GM21619 (cell line): ENCODE measurements at regions not wholly inside any gene's neighbourhood (a gene's known extent, or its start where the extent isn't known, plus 50 kb on each side); places are given as distances from the start of the nearest gene placed in this dataset.

Experiments
- ATAC-seq: cut with Tn5 transposase; IDR thresholded peaks from one replicate; pipeline ENCODE4 v1.9.1; 2021; ENCODE audit not compliant: unreplicated experiment

DNA sequence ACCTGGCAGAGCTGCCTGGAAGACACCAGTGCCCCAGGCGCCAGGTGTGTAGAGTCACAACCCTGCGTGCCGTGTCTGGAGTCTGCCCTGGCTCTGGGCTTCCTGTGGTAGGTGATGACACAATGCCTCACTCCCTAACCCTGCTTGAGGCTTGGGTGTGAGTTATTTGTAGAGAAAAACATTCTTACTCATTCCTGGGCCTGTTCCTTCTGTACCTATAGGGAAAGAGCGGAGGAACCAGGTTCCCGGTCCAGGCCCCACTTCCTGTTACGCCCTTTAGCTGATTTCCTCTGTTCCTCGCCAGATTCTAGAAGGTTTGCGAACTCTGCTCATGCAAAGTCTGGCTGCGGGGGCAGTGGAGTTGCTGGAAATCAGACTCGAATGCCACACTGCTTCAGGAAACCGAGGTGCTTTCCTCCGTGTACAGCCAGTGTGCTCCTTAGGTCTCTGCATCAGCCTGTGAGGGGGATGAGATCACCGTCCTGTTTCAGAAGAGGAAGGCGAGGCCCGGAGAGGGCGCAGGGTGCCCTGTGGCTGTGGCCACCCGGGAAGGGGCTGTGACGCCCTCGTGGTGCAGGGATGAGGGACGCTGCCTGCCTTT lies 67.1 kb upstream of the DUSP22 start:
- ATAC-seq: peak; percentile 22

DNA sequence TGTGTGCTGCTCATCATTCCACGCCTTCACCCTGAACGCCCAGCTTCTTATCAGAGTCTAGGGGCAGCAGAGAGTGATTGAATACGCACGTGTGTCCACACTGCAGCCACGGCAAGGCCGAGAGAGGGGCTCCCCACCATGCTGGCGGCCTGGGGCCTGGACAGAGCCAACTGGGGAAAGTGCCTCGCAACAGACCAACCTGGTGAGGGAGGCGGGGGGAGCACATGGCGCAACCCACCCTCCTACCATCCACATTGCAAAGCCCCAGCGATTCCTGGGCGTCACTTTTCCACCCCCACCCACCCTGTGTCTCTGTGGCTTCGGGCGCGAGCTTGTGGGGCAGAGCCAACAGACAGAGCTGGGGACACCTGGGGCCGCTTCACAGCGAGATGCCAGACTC lies 66.4 kb upstream of the DUSP22 start:
- ATAC-seq: no peak

DNA sequence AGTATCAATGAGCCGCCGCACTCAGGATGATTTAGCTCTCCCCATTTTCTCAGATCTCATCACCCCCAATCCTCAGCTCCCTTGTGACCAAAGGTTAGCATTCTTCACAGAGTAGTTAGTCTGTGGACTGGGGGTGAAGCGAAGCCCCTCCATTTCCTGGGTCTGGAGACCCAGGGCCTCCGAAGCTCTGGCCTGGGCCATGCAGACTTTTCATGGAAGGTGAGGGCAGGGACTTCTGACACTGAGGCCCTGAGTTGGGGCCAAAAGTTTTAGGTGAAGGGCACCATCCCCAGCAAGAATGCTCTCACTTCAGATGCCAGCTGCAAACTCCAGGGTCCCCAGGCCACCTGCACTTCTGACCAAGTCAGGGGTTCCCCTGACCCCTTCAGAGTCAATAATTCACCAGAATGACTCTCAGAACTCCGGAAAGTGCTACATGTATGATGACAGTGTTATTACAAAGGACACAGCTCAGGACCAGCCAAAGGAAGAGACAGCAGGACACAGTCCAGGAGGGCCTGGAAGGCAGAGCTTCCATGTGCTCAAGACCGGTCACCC lies 65.7 kb upstream of the DUSP22 start:
- ATAC-seq: peak; percentile 21

DNA sequence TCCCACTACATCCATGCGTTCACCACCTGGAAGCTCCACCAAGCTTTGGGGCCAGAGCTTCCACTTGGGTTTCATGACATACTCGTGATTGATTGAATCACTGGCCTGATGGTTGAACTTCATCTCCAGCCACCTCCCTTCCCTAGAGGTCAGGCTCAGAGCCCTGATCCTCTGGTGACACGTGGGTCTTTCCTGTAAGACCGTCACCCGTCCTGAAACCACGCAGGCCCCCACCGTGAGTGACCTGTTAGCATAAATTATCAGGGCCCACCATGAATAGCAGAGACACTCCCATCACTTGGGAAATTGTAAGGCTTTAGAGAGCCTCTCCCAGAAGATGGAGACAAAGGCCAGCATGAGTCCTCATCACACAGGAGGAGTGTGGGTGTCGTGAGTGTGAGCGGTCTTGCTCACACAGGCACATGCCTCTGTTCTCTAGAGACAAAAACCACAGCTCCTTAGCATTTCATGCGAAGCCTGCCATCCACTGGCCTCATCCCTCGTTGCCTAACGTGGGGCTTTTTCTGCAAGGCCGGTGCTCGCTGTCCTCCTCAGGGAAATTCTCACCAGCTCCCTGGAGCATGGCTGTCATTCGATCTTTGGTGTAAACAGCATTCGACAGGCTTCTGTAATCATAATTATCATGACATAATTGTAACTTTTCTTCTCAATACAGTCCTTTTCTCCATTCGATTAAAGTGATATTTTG lies 65.1 kb upstream of the DUSP22 start:
- peak; percentile 27 for ATAC-seq

DNA sequence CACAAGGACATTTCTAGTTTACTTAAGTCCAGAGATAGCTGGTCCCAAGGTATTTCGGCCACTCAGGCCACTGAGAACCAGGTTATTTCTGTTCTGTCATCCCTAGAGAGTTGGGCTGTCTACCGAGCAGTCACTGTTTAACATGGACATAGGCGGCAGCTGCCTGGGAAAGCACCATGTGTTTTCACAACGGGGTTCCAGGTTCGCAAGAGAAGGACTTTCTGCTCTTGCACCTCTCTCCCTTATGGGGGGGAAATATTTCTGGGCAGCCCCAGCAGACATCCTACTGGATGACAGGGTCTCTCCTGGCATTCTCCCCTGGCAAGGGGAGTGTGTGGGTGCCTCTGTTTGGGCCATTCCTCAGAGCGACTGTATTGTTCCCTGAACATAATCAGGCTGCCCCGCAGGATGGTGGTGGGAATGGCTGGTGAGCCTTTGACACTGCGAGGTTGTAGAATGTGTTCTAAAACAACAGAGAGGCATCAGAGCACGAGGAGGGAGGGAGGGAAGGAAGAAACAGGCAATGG lies 64.4 kb upstream of the DUSP22 start:
- ATAC-seq: no peak

DNA sequence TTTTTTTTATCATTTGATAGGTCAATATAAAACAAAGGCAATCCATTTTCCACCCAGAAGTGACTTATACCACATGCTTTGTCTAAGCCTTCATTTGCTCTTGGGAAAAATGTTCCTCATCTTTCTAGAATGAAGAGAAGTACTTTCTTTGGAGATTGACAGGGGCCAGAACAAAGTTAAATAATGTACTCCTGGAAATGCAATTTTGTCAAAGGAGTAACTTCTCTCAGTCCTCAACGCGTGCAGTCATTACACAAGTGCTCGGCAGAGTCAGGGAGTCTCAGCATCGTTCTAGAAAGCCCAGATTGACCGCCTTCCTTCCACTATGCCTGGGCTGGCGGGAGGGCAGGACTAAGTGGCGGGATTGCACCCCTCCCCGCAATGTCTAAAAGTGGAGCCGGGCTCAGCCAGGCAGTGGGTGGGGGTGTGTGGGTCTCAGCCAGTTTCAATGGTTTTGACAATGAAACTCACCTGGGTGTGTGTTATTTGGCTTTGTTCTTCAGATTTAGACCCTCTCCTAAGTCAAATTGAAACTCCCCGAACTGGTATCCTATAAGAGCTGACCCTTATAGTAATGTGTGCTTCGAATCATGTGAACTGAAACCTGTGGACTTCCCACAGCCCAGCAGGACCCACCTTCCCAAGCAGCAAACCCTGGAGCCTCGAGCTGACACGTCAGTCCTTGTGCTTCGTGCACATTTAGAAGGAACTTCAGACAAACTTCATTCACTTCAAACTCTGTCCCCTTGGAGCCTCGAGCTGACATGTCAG lies 63.2 kb upstream of the DUSP22 start:
- ATAC-seq: no peak

DNA sequence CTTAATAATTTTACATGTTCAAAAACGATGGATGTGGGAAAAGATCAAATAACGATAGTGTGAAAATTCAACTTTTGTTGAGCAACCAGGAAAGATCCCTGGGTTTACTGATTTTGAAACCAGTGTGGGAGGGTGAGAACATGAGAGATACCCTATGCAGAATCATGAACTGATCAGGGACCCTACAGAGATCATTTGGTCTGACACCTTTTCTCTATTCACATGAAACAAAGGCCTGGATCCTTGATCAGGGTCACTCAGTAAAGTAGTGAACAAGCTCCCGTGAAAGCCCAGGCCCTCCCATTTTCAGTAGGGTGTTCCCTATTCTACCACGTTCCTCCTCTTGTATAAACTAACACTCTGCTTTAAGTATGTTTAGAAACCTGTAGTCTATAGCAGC lies 60.5 kb upstream of the DUSP22 start:
- ATAC-seq: no peak

DNA sequence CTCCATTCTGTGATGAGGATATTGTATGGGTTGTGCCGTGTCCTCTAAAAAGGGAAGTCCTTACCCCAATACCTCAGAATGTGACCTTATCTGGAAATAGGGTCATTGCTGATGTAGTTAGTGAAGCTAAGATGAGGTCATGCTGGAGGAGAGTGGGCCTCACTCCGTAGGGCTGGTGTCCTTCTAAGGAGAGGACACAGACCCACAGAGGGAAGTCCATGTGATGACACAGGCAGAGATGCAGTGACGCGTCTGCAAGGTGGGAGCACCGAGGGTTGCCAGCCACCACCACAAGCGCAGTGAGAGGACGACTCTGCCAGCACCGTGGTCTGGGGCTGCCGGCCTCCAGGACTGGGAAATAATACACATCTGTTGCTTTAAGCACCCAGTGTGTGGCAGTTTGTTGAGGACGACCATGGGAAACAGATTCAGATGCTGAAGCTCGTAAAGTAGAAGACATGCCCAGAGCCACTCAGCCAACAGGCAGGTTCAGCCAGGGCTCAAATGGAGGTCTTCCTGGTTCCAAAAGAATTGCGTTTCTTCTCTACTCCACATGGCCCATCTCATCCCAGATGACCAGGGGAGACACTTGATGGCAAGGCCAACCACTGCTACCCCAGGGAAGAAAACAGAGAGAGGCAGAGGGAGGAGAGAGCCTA lies 59.2 kb upstream of the DUSP22 start:
- no peak for ATAC-seq

DNA sequence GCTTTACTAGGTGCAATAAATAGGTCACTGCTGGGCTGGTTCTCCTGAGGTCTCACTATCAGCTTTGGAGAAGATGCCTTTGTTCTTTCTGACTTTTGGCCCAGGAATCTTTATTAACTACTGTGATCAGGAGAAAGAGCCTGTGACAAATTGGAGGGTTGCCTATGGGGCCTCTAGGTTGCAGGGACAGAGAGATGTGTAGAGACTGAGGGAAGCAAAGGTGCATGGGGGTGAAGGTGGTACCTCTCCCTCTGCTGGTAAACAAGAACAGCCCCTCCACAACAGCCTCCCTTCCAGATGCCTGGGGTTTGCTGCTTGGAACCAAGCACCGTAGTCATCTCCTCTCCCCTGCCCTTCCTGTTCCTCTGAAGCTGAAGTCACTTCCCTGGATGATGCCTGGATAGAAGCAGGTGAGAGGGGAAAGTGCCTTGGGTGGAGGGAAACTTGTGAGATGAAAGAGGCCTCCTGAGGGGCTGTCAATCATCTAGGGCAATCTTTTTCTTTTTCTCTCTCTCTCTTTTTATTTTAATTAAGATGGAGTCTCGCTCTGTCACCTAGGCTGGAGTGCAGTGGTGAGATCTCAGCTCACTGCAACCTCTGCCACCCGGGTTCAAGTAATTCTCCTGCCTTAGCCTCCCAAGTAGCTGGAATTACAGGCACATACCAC lies 57.4 kb upstream of the DUSP22 start:
- no peak for ATAC-seq

DNA sequence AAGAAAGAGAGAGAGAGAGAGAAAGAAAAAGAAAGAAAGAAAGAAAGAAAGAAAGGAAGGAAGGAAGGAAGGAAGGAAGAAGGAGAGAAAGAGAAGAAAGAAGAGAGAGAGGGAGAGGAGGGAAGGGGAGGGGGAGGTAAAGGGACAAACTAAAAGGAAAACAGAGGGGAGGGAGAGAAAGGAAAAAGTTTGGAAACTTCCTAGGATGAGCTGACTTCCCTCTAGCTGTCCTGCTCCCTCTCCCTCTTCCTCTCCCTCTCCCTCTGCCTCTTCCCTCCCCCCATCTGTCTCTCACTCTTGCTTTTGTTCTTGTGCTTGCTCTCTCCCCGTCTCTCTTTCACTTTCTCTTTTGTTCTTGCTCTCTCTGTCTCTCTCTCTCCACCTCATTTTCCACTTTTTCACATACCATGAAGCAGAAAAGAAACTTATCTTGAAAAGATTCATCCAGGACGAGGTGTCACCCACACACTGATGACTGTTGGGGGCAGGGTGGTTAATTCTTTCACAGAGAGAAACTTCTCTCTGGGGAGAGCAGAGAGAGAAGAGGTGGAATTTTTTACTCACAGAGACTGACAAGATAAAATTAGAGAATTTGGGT lies 56.4 kb upstream of the DUSP22 start:
- peak; percentile 76 for ATAC-seq

DNA sequence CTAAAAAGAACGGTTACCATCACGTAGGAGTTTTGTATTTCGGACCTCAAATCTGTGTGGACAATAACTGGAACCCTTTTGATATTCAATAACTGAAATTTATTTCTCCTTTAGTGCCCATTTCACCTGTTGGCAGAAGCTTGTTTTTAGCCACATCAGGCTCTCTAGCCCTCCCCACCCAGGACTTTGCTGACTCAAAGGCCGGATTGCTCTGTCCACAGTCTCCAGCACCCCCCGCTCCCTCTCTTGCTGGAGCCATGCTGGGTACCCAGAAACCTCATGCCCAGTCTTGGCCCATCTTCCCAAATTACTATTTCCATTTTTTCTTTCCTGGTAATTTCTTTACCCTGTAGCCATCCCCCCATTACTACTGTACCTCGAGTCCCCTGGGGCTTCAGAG lies 55.8 kb upstream of the DUSP22 start:
- ATAC-seq: no peak

DNA sequence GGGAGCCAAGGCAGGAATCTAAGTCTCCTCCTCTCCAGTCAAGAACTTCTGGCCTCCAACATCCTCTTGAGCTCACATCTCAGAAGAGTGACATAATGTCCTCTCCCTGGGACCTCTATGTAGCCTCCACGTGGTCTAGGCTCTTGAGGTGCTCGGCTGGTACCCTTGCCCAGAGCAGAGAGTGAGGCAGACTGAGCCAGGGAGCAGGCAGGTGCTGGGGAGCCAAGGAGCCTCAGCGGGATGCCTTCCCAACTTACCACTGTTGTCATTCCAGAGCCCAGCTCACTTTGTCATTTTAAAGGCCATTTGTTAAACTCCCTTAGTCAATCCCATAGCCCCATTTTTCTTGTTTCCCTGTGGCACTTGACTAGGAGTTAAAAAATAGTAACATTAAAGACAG lies 52.1 kb upstream of the DUSP22 start:
- ATAC-seq: no peak

DNA sequence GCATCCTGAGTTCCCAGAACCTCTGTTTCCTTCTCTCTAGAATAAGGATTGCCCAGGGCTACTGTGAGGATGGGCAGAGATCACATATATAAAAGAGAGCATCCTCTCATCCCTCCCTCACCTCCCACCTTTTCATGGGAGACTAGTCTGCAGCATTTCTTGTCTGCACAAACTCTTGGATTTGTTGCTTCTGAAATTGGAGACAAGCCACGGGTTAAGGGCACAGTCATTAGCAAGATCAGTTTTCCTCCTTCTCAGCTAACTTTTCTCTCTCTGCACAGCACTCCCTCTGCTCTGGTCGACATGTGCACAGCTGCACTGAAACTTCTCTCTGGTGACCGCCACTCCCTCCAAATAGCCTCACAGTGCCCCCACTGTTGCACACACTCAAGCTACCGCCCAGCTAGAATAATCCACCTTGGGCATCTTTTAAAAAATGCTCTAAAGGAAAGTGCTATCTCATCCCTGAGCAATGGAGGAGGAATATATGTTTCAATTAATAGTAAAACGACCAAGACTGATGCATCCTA lies 50.9 kb upstream of the DUSP22 start:
- ATAC-seq: no peak
